ENCODE measurements at regions not wholly inside any gene's neighbourhood (a gene's known extent, or its start where the extent isn't known, plus 50 kb on each side); places are given as distances from the start of the nearest gene placed in this dataset.
"Not testable (repeated sequence)": the region's sequence is repeated elsewhere in the genome, so short reads cannot be mapped to it uniquely, and the experiment has no call there.

GRCh38 chr3:145246291-145246690, 914.7 kb downstream of the PLOD2 start:
- H3K4me1 Mint-ChIP-seq (ENCODE audit: low read depth, unreplicated experiment), result no peaks in the 10 kb centered on the region
- no peak overlapping the region for H3K4me3 Mint-ChIP-seq (ENCODE audit: unreplicated experiment)
- no peak overlapping the region for H3K27ac Mint-ChIP-seq (ENCODE audit: unreplicated experiment)
- no peaks in the 10 kb centered on the region for H3K27me3 Mint-ChIP-seq (ENCODE audit: unreplicated experiment)
- H3K9me3 Mint-ChIP-seq (ENCODE audit: unreplicated experiment), result peaks cover 3% of the 10 kb centered on the region
- peaks cover 31% of the 10 kb centered on the region for H3K36me3 Mint-ChIP-seq (ENCODE audit: unreplicated experiment)
- DNase-seq, result no peak
- no peak for TF ChIP-seq CTCF (IDR thresholded peaks at IDR 0.05; ENCODE audit: partially characterized antibody, unreplicated experiment)

DNA sequence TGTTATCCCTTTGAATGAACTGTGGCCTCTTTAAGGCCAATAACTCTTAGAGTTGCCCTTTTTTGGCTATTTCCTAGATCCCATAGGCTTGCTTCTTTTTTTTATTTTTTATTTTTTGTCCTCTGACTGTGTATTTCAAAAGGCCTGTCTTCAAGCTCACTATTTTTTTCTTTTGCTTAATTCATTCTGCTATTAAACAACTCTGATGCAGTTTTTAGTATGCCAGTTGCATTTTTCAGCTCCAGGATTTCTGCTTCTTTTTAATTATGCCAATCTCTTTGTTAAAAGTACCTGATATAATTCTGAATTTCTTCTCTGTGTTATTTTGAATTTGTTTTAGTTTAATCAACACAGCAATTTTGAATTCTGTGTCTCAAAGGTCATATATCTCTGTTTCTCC, 912.1 kb downstream of the PLOD2 start:
- Mint-ChIP-seq H3K4me1 (ENCODE audit: low read depth, unreplicated experiment) (no peaks in the 10 kb centered on the region), H3K36me3 (ENCODE audit: unreplicated experiment) (peaks cover 31% of the 10 kb centered on the region), H3K27ac (ENCODE audit: unreplicated experiment) (no peak overlapping the region), H3K4me3 (ENCODE audit: unreplicated experiment) (no peak overlapping the region), H3K9me3 (ENCODE audit: unreplicated experiment) (peaks cover 3% of the 10 kb centered on the region), H3K27me3 (ENCODE audit: unreplicated experiment) (no peaks in the 10 kb centered on the region)
- DNase-seq, result no peak
- no peak for TF ChIP-seq CTCF (IDR thresholded peaks at IDR 0.05; ENCODE audit: partially characterized antibody, unreplicated experiment)

GRCh38 chr3:145251311-145251710, 909.7 kb downstream of the PLOD2 start:
- Mint-ChIP-seq H3K4me1 (ENCODE audit: low read depth, unreplicated experiment) (no peaks in the 10 kb centered on the region), H3K9me3 (ENCODE audit: unreplicated experiment) (no peaks in the 10 kb centered on the region), H3K27me3 (ENCODE audit: unreplicated experiment) (no peaks in the 10 kb centered on the region), H3K27ac (ENCODE audit: unreplicated experiment) (no peak overlapping the region), H3K4me3 (ENCODE audit: unreplicated experiment) (no peak overlapping the region), H3K36me3 (ENCODE audit: unreplicated experiment) (peaks cover 25% of the 10 kb centered on the region)
- TF ChIP-seq CTCF (IDR thresholded peaks at IDR 0.05; ENCODE audit: partially characterized antibody, unreplicated experiment), result no peak
- no peak for DNase-seq

DNA sequence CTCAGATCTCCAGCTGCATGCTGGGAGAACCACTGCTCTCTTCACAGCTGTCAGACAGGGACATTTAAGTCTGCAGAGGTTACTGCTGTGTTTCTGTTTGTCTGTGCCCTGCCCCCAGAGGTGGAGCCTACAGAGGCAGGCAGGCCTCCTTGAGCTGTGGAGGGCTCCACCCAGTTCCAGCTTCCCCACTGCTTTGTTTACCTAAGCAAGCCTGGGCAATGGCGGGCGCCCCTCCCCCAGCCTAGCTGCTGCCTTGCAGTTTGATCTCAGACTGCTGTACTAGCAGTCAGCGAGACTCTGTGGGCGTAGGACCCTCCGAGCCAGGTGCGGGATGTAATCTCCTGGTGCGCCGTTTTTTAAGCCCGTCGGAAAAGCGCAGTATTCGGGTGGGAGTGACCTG, 903.0 kb downstream of the PLOD2 start:
- DNase-seq; H3K4me1 Mint-ChIP-seq (ENCODE audit: low read depth, unreplicated experiment); H3K4me3 Mint-ChIP-seq (ENCODE audit: unreplicated experiment); H3K36me3 Mint-ChIP-seq (ENCODE audit: unreplicated experiment); H3K9me3 Mint-ChIP-seq (ENCODE audit: unreplicated experiment); H3K27ac Mint-ChIP-seq (ENCODE audit: unreplicated experiment); H3K27me3 Mint-ChIP-seq (ENCODE audit: unreplicated experiment): not testable (repeated sequence)

- H3K27me3 Mint-ChIP-seq (ENCODE audit: unreplicated experiment), result no peaks in the 10 kb centered on the region
- H3K4me1 Mint-ChIP-seq (ENCODE audit: low read depth, unreplicated experiment), result no peaks in the 10 kb centered on the region
- no peaks in the 10 kb centered on the region for H3K36me3 Mint-ChIP-seq (ENCODE audit: unreplicated experiment)
- TF ChIP-seq CTCF (IDR thresholded peaks at IDR 0.05; ENCODE audit: partially characterized antibody, unreplicated experiment), result no peak
- H3K9me3 Mint-ChIP-seq (ENCODE audit: unreplicated experiment), result peaks cover 3% of the 10 kb centered on the region
- no peak for DNase-seq
- H3K27ac Mint-ChIP-seq (ENCODE audit: unreplicated experiment), result no peak overlapping the region
- H3K4me3 Mint-ChIP-seq (ENCODE audit: unreplicated experiment), result no peak overlapping the region
These were observed 901.7 kb downstream of the PLOD2 start for GRCh38 chr3:145259166-145259880.

- H3K9me3 Mint-ChIP-seq (ENCODE audit: unreplicated experiment); H3K27me3 Mint-ChIP-seq (ENCODE audit: unreplicated experiment); H3K27ac Mint-ChIP-seq (ENCODE audit: unreplicated experiment); H3K36me3 Mint-ChIP-seq (ENCODE audit: unreplicated experiment); DNase-seq; H3K4me1 Mint-ChIP-seq (ENCODE audit: low read depth, unreplicated experiment); H3K4me3 Mint-ChIP-seq (ENCODE audit: unreplicated experiment): not testable (repeated sequence)
These were observed 897.5 kb downstream of the PLOD2 start for GRCh38 chr3:145263458-145263857.

Measured in glutamatergic neuron (in vitro differentiated cells).